ENCODE measurements at regions not wholly inside any gene's neighbourhood (a gene's known extent, or its start where the extent isn't known, plus 50 kb on each side); places are given as distances from the start of the nearest gene placed in this dataset.

GRCh38 chr7:53292341-53292740 lies 256.9 kb downstream of the POM121L12 start:
- no peak overlapping the region for H3K27ac ChIP-seq (ENCODE audit: extremely low read length, insufficient read depth, low read length)
- intact Hi-C loops (cut with micrococcal nuclease; ENCODE audit: unreplicated experiment) (no loop called here), in situ Hi-C loops (cut with HindIII; ENCODE audit: extremely low pct_ligation_motif_present, low pct_unique_long_range_greater_than_20kb) (no loop called here)
- no peak for DNase-seq (ENCODE audit: low spot score)
- H3K79me2 ChIP-seq (ENCODE audit: insufficient read depth, low read length): no peaks in the 10 kb centered on the region
- no peak overlapping the region for H2AFZ ChIP-seq (ENCODE audit: low read length)
- FAIRE-seq: no peak
- no peaks in the 10 kb centered on the region for H3K27me3 ChIP-seq (ENCODE audit: control insufficient read depth in 1 of 2, insufficient read depth in 2 of 2, low read length in 2 of 2)
- no peaks in the 10 kb centered on the region for H3K36me3 ChIP-seq (replicated peaks in 1 of 2; ENCODE audit: control insufficient read depth in 1 of 2, insufficient read depth in 2 of 2, low read length in 2 of 2)
- H3K9ac ChIP-seq (ENCODE audit: insufficient read depth, low read depth, low read length): no peak overlapping the region
- no TSS peak for BruUV-seq (replicated peaks)
- no peaks in the 10 kb centered on the region for H4K20me1 ChIP-seq (ENCODE audit: insufficient read depth, low read length)
- POLR2A ChIA-PET: no interaction called here
- no peaks in the 10 kb centered on the region for H3K4me1 ChIP-seq (ENCODE audit: insufficient read depth, low read length)
- H3K4me2 ChIP-seq (ENCODE audit: low read depth, low read length): no peak overlapping the region
- TF ChIP-seq GTF2F1 (IDR thresholded peaks at IDR 0.05; ENCODE audit: low read length) (no peak), MZF1 (CRISPR knock-in tag; IDR thresholded peaks at IDR 0.05; ENCODE audit: borderline replicate concordance) (no peak), YY1 (IDR thresholded peaks at IDR 0.05; ENCODE audit: insufficient read depth, insufficient replicate concordance, low read depth, low read length) (no peak), MEIS2 (CRISPR knock-in tag; IDR thresholded peaks at IDR 0.05) (no peak), ATF1 (CRISPR knock-in tag; IDR thresholded peaks at IDR 0.05) (no peak), GLI4 (CRISPR knock-in tag; IDR thresholded peaks at IDR 0.05; ENCODE audit: borderline replicate concordance) (no peak), PRMT3 (CRISPR knock-in tag; IDR thresholded peaks at IDR 0.05; ENCODE audit: borderline replicate concordance, low read depth) (no peak), ZKSCAN8 (CRISPR knock-in tag; IDR thresholded peaks at IDR 0.05; ENCODE audit: borderline replicate concordance) (no peak), MTERF4 (CRISPR knock-in tag; IDR thresholded peaks at IDR 0.05) (no peak), TRIM22 (IDR thresholded peaks at IDR 0.05) (no peak), ADNP (CRISPR knock-in tag; IDR thresholded peaks at IDR 0.05) (no peak), TRAFD1 (CRISPR knock-in tag; IDR thresholded peaks at IDR 0.05; ENCODE audit: borderline replicate concordance) (no peak), NFKB2 (CRISPR knock-in tag; IDR thresholded peaks at IDR 0.05; ENCODE audit: borderline replicate concordance) (no peak), JUNB (CRISPR knock-in tag; IDR thresholded peaks at IDR 0.05; ENCODE audit: borderline replicate concordance) (no peak), GATAD2A (CRISPR knock-in tag; IDR thresholded peaks at IDR 0.05) (no peak), SP1 (IDR thresholded peaks at IDR 0.05) (no peak), SP1 (CRISPR knock-in tag; IDR thresholded peaks at IDR 0.05) (no peak), ZZZ3 (CRISPR knock-in tag; IDR thresholded peaks at IDR 0.05; ENCODE audit: borderline replicate concordance) (no peak), XRCC5 (optimal IDR thresholded peaks at IDR 0.05; ENCODE audit: low read length) (no peak), FLYWCH1 (CRISPR knock-in tag; IDR thresholded peaks at IDR 0.05) (no peak)
- 27% methylated on average over 4 of the region's 4 CpGs for WGBS (ENCODE audit: low lambda C conversion rate)
- H3K4me3 ChIP-seq (replicated peaks in 1 of 3; ENCODE audit: insufficient read depth in 1 of 3, low read depth in 2 of 3, low read length in 3 of 3): no peak overlapping the region
- CTCF ChIA-PET (ENCODE audit: low intra/inter-chr PET ratio, low total read pairs): no interaction called here
- peaks cover 77% of the 10 kb centered on the region for H3K9me3 ChIP-seq (ENCODE audit: low read length)
- ATAC-seq: no peak

Measured in HepG2 (cell line).